Panc1 (cell line): ENCODE measurements at regions not wholly inside any gene's neighbourhood (a gene's known extent, or its start where the extent isn't known, plus 50 kb on each side); places are given as distances from the start of the nearest gene placed in this dataset.

ENCODE experiments used
- ATAC-seq: fragments of 200-7000 bp; cut with Tn5 transposase; 2 replicates; pipeline ENCODE4 v1.9.1; 2020; ENCODE audit warnings: mild to moderate bottlenecking, moderate library complexity
- BruUV-seq: library from RNA; stranded (reverse); fragments of 400-500 nt; replicated peaks from 2 replicates; lab custom pipeline; 2021; lab: Mats Ljungman, UMichigan
- CTCF ChIA-PET: fragments of 300-600 bp; sonication (Branson Sonifier 250); formaldehyde crosslinking; loops from one replicate; lab custom pipeline; 2022; ENCODE audit warnings: antibody characterized with exemption; lab: Charles Lee
- POLR2A ChIA-PET: fragments of 300-600 bp; sonication (Branson Sonifier 250); formaldehyde crosslinking; loops from one replicate; lab custom pipeline; 2022; ENCODE audit warnings: antibody characterized with exemption; lab: Charles Lee
- DNase-seq: peaks from one replicate; pipeline ENCODE4 v3.0.0-alpha.2; 2010; ENCODE audit warnings: low read depth, low spot score
- H3K27ac ChIP-seq: 2 replicates; pipeline ENCODE4 v1.5.1; 2011; ENCODE audit warnings: mild to moderate bottlenecking, low read length, inconsistent platforms
- H3K27me3 ChIP-seq: fragments of 200-500 bp; sonication (Bioruptor generic); 2 replicates; pipeline ENCODE4 v1.6.0; 2014; ENCODE audit warnings: low read length, inconsistent platforms; ENCODE audit not compliant: control insufficient read depth, insufficient read depth
- H3K36me3 ChIP-seq: fragments of 200-500 bp; sonication (Bioruptor generic); 2 replicates; pipeline ENCODE4 v1.5.1; 2014; ENCODE audit warnings: inconsistent platforms, mild to moderate bottlenecking, low read length, moderate library complexity; ENCODE audit not compliant: control insufficient read depth, insufficient read depth
- H3K4me1 ChIP-seq: 2 replicates; pipeline ENCODE4 v1.5.1; 2011; ENCODE audit warnings: inconsistent platforms, mild to moderate bottlenecking, low read length, moderate library complexity; ENCODE audit not compliant: control insufficient read depth, insufficient read depth
- H3K4me3 ChIP-seq, 2 experiments: 2 replicates each; pipeline ENCODE4 v1.5.1; 2011 to 2012; ENCODE audit warnings: low read depth in 2 of 2, low read length in 2 of 2, mild to moderate bottlenecking in 2 of 2, inconsistent platforms in 1 of 2, moderate library complexity in 1 of 2
- H3K9me3 ChIP-seq: fragments of 200-500 bp; sonication (Bioruptor generic); 2 replicates; pipeline ENCODE4 v1.5.1; 2014; ENCODE audit warnings: low read depth, mild to moderate bottlenecking, inconsistent platforms, low read length, moderate library complexity; ENCODE audit not compliant: control insufficient read depth, insufficient read depth
- CTCF ChIP-seq: fragments of 450-650 bp; IDR thresholded peaks from 2 replicates; pipeline ENCODE4 v1.5.1; 2017; ENCODE audit warnings: mild to moderate bottlenecking
- POLR2AphosphoS5 ChIP-seq: IDR thresholded peaks from 2 replicates; pipeline ENCODE4 v1.6.1; 2012; ENCODE audit warnings: mild to moderate bottlenecking, low read depth, low read length, moderate library complexity
- REST ChIP-seq, 2 experiments: IDR thresholded peaks; 2 replicates each; pipeline ENCODE4 v1.6.1; 2011 to 2012; ENCODE audit warnings: low read depth in 2 of 2, control low read depth in 1 of 2, low read length in 1 of 2, mild to moderate bottlenecking in 1 of 2, moderate library complexity in 1 of 2; ENCODE audit not compliant: insufficient read depth in 1 of 2
- SIN3A ChIP-seq: IDR thresholded peaks from 2 replicates; pipeline ENCODE4 v1.6.1; 2012; ENCODE audit warnings: low read depth, mild to moderate bottlenecking, low read length, moderate library complexity, borderline replicate concordance; ENCODE audit not compliant: insufficient read depth
- TCF7L2 ChIP-seq: IDR thresholded peaks from 2 replicates; pipeline ENCODE4 v1.6.1; 2011; ENCODE audit warnings: mild to moderate bottlenecking, low read depth, low read length, inconsistent platforms
- in situ Hi-C: cut with HindIII; loops from 2 replicates; pipeline ENCODE4 v1.10.0; 2016; ENCODE audit warnings: low sequenced_read_pairs, low pct_unique_long_range_greater_than_20kb
- intact Hi-C: fragments of 100-400 bp; cut with micrococcal nuclease; formaldehyde crosslinking; loops from one replicate; pipeline ENCODE4 v1.10.0; 2022; ENCODE audit not compliant: unreplicated experiment

GRCh38 chr19:27885359-27885758 is 1327.6 kb downstream of the UQCRFS1 start:
- Histone ChIP-seq H3K4me3 (no peak overlapping the region), H3K36me3 (no peaks in the 10 kb centered on the region), H3K4me1 (no peaks in the 10 kb centered on the region), H3K27ac (no peak overlapping the region), H3K27me3 (no peaks in the 10 kb centered on the region), H3K9me3 (no peaks in the 10 kb centered on the region)
- CTCF ChIA-PET = no interaction called here
- intact Hi-C loops = no loop called here
- POLR2A ChIA-PET = no interaction called here
- DNase-seq = no peak
- no peak for ATAC-seq
- in situ Hi-C loops = no loop called here
- TF ChIP-seq POLR2AphosphoS5 = no peak
- no peak for TF ChIP-seq TCF7L2
- TF ChIP-seq CTCF = no peak
- TF ChIP-seq REST (IDR thresholded peaks at IDR 0.05; ENCODE audit: insufficient read depth in 1 of 2, low read depth in 2 of 2, low read length in 1 of 2) = no peak
- no peak for TF ChIP-seq SIN3A
- BruUV-seq = no TSS peak

GRCh38 chr19:27884376-27884775 is 1328.6 kb downstream of the UQCRFS1 start:
- ATAC-seq (no peak), DNase-seq (no peak)
- intact Hi-C loops (no loop called here), in situ Hi-C loops (no loop called here)
- ChIA-PET POLR2A (no interaction called here), CTCF (no interaction called here)
- no peak overlapping the region for H3K27ac ChIP-seq
- TF ChIP-seq REST (IDR thresholded peaks at IDR 0.05; ENCODE audit: insufficient read depth in 1 of 2, low read depth in 2 of 2, low read length in 1 of 2) (no peak), SIN3A (no peak), POLR2AphosphoS5 (no peak), CTCF (no peak), TCF7L2 (no peak)
- no peak overlapping the region for H3K4me3 ChIP-seq
- BruUV-seq = no TSS peak
- no peaks in the 10 kb centered on the region for H3K36me3 ChIP-seq
- no peaks in the 10 kb centered on the region for H3K9me3 ChIP-seq
- H3K4me1 ChIP-seq = no peaks in the 10 kb centered on the region
- no peaks in the 10 kb centered on the region for H3K27me3 ChIP-seq
